Left renal cortex interstitium (tissue), 4 donors: ENCODE measurements at regions not wholly inside any gene's neighbourhood (a gene's known extent, or its start where the extent isn't known, plus 50 kb on each side); places are given as distances from the start of the nearest gene placed in this dataset.

Source experiments
- DNase-seq, 4 donors: peaks; one replicate each; pipeline ENCODE4 v3.0.0-alpha.2; 2013; ENCODE audit warnings: low read depth in 4 of 4, low spot score in 2 of 4, missing footprints in 1 of 4

DNA sequence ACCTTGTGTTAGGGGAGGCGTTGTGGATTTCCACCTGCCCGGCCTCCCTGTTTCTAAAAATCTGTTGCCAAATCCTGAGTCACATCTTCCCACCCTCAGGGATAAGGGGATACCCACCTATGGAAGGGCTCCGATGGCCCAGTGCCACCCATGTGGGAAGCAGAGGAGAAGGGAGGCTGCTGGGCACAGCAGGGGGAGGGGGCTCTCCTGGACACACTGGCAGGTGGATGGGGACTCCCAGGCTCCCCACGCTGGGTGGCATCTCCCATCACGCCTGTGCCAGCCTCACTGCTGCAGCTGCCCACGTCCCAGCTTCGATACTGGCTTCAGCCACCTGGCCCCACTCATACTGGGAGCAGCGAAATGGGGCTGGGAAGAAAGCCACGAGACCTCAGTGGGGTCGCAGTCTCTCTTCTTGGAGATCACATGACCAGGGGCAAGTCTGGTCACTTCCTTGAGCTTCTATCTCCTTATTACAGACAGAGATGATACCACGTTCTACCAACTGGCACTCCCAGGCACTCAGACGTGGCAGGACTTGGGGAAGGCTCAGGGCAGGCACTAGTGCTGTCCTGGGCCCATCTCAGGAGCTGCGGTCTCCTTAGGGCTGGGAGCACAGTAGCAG lies 72.2 kb downstream of the PITPNM2 start:
- no peak for DNase-seq

DNA sequence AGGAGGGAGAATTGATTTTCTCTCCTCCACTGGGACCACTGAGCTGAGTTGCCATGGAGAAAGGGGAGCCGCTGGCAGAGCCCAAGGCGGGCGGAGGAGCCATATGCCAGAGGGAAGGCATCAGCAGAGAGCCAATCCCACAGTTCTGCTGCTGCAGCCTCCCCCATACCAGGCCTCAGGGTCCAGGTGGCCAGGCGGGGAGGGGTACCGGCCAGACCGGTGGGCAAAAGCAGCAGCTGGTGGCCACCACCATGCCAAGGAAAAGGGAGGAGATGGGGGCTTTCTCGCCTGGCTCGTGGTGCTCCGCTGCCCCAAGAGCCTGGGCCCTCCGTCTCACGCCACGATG lies 72.8 kb downstream of the PITPNM2 start:
- DNase-seq = no peak

DNA sequence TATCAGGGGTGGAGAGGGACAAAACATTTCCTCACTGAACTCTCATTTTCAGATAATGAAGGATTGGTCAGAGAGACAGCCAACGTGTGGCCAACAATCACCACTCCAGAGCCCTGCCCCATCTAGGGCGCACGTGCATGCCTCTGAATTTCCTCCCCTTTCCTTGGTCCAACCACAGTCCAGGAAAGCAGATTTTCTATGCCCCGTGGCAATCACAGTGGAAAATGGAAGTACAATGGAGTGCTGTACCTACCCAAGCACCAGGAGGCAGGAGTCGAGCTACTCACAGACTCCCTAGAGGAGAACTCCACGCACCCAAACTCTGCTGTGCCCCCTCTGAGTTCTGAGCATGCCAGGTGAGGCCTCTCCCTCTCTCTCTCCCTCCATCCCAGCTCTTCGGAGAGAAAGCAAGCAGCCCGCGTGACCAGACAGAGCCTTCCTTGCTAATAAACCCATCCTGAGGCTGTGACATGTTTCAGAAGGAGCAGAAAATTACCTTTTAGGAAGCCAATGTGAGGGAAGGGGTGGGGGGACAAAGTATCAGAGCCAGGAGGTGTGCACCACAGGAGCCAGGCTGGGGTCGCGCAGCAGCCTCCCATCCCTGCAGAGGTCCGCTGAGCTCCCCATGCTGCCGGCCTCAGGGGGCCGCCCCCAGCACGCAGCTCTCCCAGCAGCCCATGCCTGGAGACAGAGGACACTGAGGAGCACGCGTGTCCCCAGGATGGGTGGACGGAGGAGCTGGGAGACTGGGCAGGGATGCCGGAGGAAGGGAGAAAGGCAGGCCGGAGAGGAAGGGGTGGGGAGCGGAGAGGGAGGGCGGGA lies 73.4 kb downstream of the PITPNM2 start:
- DNase-seq = no peak

DNA sequence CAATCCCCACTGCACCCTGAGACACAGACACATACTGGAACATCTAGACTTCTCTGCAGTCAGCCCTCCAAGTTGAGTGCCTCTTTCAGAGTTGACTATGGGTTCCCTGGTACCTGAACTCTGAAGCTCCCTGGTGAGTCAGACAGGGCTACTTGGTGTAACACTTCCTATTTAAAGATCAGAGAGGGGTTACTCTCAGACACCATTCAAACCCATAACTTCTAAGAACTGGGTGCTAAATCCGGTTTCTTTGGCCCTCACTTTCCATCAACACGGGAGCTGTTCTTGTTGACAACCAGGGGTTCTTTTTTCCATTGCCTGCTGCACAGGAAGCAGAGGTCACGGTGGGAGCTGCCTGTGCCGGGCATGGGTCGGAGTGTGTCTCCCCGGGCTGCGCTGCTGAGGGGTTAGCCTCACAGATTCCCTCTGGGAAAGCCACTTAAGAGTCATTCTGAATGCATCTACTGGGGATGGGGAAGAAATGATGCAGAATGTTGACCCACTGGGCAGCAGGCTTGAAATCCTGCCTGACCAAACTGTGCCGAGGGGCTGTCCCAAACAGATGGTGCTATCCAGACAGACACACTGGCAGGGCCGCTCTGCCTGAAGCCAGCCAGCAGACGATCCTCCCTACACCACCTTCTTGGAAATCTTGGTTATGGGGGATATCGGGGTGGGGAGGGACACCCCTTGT lies 74.1 kb downstream of the PITPNM2 start:
- DNase-seq = no peak

DNA sequence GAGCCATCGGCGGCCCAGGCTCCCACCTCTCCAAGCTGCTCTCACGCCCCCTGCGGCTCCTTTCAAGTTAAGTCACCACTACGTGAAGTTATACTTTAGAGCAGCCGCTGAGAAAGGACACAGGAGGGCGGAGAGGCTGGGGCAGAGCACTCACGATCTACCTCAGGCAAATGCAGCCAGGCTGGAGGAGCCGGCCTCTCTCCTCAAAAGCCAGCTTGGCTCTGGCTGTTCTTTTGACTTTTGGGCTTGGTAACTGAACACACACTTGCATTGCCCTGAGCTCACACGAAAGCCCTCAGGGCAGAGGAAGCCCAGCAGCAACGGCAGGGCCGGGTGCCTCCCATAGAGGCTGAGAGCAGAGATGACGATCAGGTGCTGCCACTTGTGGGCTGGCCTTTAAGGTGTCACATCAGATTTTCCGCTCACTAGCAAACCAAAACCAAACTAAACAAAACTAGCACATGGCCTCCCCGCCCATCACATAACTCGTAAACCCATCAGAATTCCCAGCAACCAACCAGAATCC lies 75.2 kb downstream of the PITPNM2 start:
- no peak for DNase-seq

DNA sequence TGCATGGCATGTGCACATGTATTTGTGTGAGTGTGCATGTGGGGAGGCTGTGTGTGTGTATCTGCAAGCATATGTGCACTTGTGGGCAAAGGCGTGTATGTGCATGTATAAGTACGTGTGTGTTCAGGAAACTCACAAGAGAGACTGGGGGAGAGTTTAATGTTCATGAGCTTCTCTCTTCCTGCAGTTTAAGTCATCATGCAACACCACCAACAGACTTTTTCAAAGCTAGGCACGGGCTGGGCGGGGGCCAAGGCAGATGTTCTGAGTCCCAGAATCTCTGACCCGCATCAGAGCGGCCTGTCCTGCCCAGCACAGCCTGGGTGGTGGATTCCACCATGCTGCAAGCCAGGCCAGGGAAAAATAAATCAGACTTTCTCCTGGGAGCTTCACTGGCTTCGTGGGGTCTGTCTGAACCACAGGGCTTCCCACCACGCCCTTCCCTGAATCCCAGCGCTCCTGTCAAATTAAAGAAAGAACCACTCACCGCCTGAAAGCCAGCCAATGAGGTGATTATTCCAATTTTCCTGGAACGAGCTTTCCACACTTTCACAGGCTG lies 75.7 kb downstream of the PITPNM2 start:
- DNase-seq = no peak

DNA sequence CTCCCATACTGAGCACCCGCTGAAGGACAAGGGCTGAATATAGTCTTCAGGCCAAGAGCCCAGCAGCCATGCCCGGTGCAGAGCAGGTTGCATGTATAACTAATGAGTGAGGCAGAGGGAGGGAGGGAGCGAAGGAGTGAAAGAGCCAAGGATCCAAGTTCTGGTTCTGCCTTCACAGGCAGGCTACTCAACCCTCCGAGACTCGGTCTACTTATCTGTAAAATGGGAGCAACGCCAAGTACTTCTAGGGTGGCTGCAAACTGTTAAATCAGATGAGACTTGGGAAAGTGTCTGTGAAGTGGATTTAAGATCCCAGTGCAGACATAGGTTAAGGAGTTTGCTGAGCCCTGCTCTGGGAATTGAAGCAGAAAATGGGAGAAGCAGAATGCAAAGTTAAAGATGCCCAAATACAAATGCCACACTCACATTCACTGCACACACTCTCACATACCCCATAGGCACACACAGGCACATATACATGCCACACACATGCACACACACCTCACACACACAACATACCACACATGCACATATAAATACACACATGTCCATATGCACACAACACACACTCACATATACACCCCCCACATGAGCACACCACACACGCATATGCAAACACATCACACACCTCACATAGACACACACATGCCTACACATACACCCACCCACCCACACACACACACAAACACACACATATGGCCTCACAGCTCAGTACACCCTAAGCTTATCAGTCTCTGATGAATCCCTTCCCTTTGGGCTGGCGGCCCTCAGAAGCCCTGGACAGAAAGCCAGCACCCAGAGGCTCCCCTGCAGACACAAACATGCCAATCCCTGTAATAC lies 76.7 kb downstream of the PITPNM2 start:
- DNase-seq = no peak

DNA sequence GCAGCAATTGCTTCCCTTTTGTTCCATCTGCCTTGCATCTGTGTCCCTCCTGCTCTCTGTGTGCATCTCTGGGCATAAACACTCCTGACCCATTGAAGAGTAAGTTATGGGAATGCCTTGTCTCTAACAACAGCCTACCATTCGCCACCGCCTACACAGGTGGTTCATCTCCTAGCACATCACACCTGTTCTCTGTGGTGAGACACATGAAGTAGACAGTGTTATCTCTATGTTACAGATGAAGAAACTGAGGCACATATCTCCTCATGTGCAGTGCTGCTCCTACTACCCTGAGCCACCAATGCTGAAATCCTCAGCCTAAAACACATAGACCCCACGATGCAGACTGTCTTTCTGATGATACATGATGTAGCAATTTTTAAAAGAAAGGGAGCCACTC lies 77.6 kb downstream of the PITPNM2 start:
- DNase-seq = no peak

DNA sequence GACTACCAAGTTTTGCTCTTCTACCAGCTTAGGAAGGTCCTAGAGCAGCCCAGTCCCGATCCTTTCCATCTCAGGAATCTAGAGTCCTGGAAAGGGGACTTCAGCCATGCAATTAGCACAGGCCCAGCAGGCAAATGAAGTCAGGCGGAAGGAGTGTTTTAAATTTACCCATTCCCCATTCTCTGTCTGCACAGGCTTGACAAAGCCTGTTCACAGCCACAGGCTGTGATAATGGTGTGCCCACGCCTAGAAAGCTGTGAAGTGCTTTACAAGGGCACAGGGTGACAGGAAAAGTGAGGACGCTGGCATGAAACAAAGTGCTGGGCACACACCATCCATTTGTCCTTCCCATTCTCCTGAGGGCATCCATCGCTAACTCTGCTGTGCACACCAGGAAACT lies 79.0 kb downstream of the PITPNM2 start:
- no peak for DNase-seq

DNA sequence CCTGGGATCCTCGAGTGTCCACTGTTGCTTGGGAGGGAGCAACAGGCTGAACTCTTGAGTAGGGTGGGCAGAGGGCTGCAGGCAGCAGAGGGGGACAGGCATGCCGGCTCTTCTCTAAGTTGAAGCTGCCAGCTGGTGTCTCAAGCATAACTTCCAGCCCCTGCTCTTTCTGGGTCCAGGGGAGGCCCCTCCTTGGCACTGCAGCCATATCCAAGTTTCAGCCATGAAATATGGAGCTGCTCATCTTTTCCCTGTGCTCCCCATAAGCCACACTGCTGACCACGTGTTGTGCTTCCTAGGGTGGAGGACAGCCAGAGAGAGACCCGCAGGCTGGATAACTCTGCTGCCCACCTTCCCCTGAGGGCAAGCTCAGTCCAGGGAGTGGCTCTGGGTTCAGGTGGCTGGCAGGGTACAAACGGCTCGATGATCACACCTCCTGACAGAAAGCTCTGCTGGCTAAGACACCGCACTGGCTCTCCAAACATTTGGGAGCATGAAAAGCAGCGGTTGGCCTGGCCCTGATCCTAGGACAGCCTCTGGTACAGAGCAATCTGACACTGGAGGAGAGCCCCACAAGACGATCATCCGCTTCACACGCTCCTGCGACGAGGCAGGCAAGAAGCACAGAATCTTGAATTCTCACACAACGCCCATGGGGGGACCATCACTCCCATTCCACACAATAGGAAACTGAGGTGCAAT lies 79.6 kb downstream of the PITPNM2 start:
- DNase-seq = no peak

DNA sequence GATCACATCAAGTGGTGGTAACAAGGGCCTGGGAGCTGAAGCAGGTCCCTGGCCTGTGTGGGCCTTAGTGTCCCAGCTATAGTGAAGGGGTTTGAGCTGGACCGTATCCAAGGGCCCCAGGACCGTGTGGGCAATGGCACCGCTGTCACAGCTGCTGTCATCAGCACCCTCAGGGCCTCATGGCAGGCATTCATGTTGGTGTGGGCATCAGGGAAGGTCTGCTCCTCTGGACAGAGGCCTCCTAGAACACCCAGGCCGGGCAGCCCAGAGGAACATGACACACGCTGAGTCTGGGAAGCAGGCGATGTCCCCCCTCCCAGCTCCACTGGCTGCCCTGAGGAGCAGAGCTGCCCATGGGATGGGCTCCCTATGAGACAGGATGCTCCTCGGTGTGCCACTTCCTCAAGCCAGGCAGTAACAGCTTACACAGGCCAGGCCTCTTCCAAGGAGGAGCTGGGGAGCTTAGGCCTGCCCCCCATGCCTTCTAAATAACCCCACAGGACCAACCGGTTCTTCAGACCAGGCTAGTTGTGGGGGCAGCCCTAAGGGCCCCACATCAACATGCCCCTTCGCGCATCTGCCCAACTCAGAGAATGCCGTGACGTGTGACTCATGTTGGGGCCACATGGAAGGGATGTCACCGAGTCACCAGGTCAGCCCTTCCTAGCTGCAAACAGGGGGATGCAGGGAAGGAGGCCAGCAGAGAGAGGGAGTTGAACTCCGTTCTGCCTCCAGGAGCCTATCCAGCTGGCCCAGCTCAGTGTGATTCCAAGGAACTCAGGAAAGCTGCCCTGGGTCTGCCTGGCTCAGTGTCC lies 80.4 kb downstream of the PITPNM2 start:
- DNase-seq = no peak

DNA sequence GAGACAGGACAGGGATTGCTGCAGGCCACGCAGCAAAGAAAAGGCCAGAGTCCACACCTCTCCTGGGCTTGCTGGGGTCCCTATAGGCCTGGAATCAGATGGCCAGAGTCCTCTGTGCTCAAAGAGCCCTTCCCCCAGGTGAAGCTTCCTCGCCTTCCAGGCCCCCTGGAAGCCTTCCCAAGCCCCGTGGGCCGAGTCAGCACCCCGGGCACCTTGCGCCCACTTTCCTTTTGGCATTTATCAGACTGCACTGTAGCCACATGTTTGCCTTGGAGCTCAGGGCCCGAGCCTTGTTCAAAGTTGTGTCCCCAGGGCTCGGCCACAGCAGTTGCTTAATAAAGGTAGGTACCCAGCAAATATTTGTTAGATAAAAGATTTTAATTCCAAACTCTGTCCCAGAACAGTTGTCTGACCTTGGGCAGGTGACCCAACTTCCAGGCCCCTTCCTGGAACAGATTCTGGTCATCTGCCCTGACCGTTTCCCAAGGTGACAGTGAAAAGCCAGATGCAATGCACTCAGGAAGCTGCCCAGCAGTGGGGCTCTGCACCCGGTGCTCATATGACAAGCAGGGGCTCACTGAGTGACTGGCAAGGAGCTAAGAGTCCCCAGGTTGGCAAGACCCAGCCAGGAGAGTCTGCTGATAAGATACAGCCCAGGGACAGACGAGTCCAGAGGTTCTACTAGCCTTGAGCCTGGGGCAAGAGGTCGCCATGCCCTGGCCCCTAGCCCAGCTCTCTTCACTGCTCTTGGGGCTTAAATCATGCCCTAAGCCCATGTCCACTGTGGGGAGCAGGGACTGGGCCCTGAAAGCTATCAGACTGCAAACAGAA lies 81.2 kb downstream of the PITPNM2 start:
- no peak for DNase-seq

DNA sequence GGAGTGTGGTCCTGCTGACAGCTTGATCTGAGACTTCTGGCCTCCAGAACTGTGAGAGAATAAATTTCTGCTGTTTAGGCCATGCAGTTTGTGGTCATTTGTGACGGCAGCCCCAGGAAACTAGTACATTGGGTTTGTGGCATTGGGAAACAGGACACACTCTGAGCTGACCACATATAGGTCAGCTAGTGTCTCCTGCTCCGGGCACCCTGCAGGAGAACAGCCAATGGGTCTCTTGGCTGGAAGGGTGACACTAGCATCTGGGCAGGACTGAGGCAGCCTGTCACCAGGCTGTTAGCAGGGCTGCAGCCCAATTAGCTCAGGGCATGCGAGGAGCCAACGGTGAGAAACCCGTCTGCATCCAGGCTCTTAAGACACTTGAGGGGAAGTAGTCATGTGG lies 83.2 kb downstream of the PITPNM2 start:
- no peak for DNase-seq

DNA sequence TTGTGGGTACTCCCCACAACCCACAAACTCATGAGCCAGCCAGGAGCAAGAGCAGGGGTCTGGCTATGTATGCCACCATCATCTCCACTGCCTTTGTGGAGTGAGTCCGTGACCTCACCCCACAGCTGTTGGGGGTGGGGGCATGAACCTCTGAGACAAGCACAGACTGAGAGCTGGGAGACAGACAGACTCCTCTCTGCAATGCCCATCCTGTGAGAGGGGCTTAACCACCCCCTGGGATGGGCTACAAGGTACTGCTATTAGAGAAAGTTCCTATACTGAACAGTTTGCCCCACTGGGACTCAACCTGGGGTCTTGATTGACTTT lies 84.5 kb downstream of the PITPNM2 start:
- no peak for DNase-seq

DNA sequence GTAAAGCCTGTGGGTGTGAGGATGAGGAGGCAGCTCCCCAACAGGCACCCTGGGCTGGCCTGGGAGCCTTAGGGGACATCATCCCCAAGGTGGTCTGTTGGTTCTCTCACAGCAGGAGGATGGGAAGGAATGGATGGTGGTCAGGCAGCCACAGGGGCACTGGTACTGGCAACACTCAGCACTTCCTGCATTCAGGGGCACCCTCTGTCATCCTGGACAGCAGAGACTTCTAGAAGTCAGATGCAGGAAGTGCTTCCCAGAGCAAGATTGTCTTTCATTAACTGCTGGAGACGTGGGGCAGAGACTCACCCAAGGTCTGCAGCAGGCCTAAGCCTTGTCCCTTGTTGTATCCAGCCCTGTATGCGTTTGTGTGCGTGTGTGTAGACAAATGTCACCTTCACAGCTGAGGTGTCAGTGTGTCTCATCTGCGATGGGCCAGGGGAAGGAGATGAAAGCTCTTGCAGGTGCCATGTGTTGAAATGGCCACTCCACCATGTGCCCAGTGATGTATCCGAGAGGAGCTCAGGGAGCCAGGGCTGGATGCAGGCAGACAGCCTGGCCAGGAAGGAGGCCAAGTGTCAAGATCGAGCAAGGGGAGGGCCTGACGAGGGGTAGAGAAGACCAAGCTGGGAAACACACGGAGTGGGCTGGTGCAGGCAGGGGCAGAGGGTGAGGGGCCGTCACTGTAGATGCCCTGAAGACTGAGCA lies 85.1 kb downstream of the PITPNM2 start:
- no peak for DNase-seq

DNA sequence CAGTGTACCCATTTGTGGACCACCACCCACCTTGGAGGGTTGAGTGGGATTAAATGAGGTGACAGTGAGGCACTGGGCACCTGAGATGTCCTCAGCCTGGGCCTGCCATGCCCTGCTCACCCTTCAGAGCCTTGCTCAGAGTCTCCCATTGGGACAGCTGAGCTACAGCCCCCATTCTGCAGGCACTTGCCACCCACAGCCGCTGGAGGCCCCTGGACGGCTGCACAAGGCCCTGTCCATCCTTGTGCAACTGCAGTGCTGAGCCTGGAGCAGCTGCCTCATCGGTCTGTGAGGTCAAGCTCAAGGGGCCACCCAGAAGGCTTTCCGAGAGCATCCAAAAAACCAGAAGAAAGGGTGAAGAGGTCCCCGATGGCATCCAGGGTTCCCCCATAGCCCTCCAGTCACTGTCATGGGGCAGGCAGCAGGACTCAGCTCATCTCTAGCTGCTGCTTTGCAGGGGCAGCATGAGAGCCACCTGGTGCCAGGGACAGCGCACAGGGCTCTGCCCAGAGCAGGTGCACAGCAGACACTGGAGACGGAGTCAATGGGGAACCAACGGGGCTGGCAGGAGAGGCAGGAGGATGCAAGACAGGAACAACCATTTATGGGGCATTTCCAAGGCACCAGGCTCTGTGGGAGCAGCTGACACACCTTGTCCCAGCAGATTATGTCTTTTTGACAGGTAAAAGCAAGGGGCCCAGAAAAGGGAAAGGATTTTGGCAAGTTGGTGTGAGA lies 84.6 kb downstream of the ARL6IP4 start:
- no peak for DNase-seq

DNA sequence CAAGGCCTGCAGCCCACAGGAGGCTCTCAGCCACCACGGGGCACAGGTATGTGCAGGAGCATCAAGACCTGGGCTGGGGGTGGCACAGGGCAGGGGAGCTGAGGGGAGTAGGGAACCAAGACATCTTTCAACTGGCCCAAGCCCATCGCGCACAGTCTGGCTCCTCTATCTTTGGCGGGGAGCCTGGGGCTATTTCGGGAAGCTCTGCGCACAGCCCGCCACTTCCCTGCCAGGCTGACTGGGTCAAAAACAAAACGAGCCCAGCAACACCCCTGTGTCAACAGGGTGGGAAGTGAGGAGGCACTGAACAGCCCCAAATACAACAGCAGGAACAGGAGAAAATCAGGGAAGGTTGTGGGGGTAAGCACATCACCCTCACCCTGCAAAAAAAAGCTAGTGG lies 83.9 kb downstream of the ARL6IP4 start:
- DNase-seq = no peak
